ENCODE measurements at regions not wholly inside any gene's neighbourhood (a gene's known extent, or its start where the extent isn't known, plus 50 kb on each side); places are given as distances from the start of the nearest gene placed in this dataset.

- Histone ChIP-seq H3K9ac (ENCODE audit: insufficient read depth in 1 of 2, low read depth in 2 of 2, low read length in 2 of 2) (no peak overlapping the region), H3K9me3 (replicated peaks; ENCODE audit: control insufficient read depth, insufficient read depth, low read depth, low read length) (no peaks in the 10 kb centered on the region), H3K9me1 (ENCODE audit: control insufficient read depth, insufficient read depth, low read length) (no peaks in the 10 kb centered on the region), H3K4me1 (replicated peaks in 1 of 2; ENCODE audit: control insufficient read depth in 2 of 2, insufficient read depth in 2 of 2, low read length in 2 of 2) (peaks cover 0 to 5% of the 10 kb centered on the region in 2 experiments; a peak in 3 of 5 replicates), H4K20me1 (replicated peaks; ENCODE audit: control insufficient read depth, insufficient read depth, low read length) (no peaks in the 10 kb centered on the region), H3K4me2 (ENCODE audit: insufficient read depth, low read length) (no peak overlapping the region), H3K4me3 (no peak overlapping the region), H2AFZ (ENCODE audit: low read depth, low read length) (peak overlapping the region; percentile 45; the same call in 1 of the 2 replicates), H3K27me3 (ENCODE audit: control insufficient read depth in 2 of 2, insufficient read depth in 2 of 2, low read length in 2 of 2) (no peaks in the 10 kb centered on the region), H3K79me2 (ENCODE audit: control insufficient read depth, insufficient read depth, low read length) (no peaks in the 10 kb centered on the region), H3K36me3 (ENCODE audit: control insufficient read depth, insufficient read depth, low read length) (no peaks in the 10 kb centered on the region), H3K27ac (ENCODE audit: extremely low read depth, low read depth, low read length) (peak overlapping the region; percentile 62; the same call in 1 of the 3 replicates)
- in situ Hi-C loops (cut with MboI), result no loop called here
- 0% methylated on average over 3 of the region's 3 CpGs for WGBS (ENCODE audit: insufficient coverage, low coverage, missing lambda C conversion rate)
- DNase-seq (ENCODE audit: extremely low read depth in 1 of 4, low spot score in 3 of 4) (peak in 1 of 4 experiments; percentile 35), FAIRE-seq (no peak), ATAC-seq (peak; percentile 86)
- POLR2A ChIA-PET, result interaction anchor here (0.6 kb wide), 1 partner anchor 76 kb away, joined by 3 read pairs; the partner anchor contains the start of gene LAS1L
- intact Hi-C loops (cut with micrococcal nuclease), result no loop called here
- no TSS peak for BruUV-seq (replicated peaks)
- CTCF ChIA-PET (ENCODE audit: low intra/inter-chr PET ratio), result no interaction called here
- TF ChIP-seq TRIM24 (IDR thresholded peaks at IDR 0.05) (peak; percentile 88 to 92), TAL1 (IDR thresholded peaks at IDR 0.05) (0 out of 2 replicates have a peak, but pooled peaks have one; percentile 27), BRD9 (IDR thresholded peaks at IDR 0.05; ENCODE audit: low read depth, partially characterized antibody) (peak; percentile 53), IRF9 (tag; IDR thresholded peaks at IDR 0.05) (peak; percentile 62), SMARCE1 (IDR thresholded peaks at IDR 0.05) (0 out of 2 replicates have a peak, but pooled peaks have one; percentile 15), ETV1 (tag; conservative IDR thresholded peaks at IDR 0.05; ENCODE audit: low read depth) (peak; percentile 77), ZNF311 (CRISPR knock-in tag; IDR thresholded peaks at IDR 0.05) (no peak), NBN (IDR thresholded peaks at IDR 0.05; ENCODE audit: low read depth) (peak; percentile 20; the same call in 1 of the 2 replicates), ARID1B (IDR thresholded peaks at IDR 0.05) (peak; percentile 74), NCOR1 (IDR thresholded peaks at IDR 0.05) (peak; percentile 31; the same call in 1 of the 2 replicates), CEBPB (tag; IDR thresholded peaks at IDR 0.05) (peak; percentile 99), POLR2H (tag; IDR thresholded peaks at IDR 0.05; ENCODE audit: low read depth) (peak; percentile 52; the same call in 1 of the 2 replicates), ZNF175 (CRISPR knock-in tag; IDR thresholded peaks at IDR 0.05; ENCODE audit: low read depth) (0 out of 2 replicates have a peak, but pooled peaks have one; percentile 28), LEF1 (IDR thresholded peaks at IDR 0.05) (peak; percentile 65; the same call in 1 of the 2 replicates), ESRRA (IDR thresholded peaks at IDR 0.05; ENCODE audit: borderline replicate concordance, low read depth) (no peak), CREM (IDR thresholded peaks at IDR 0.05; ENCODE audit: low read depth) (peak; percentile 35; the same call in 1 of the 2 replicates), SMARCA4 (IDR thresholded peaks at IDR 0.05) (peak; percentile 78), CEBPG (CRISPR knock-in tag; IDR thresholded peaks at IDR 0.05) (peak; percentile 89), CEBPG (tag; conservative IDR thresholded peaks at IDR 0.05 in 1 of 2, IDR thresholded peaks at IDR 0.05 in 1 of 2) (peak; percentile 98 to 99), HDAC3 (IDR thresholded peaks at IDR 0.05; ENCODE audit: borderline replicate concordance, partially characterized antibody) (no peak), RCOR1 (IDR thresholded peaks at IDR 0.05; ENCODE audit: borderline replicate concordance in 1 of 2, low read depth in 2 of 2, low read length in 2 of 2) (0 out of 4 replicates have a peak, but pooled peaks of 1 of the 2 experiments have one; percentile 4), GABPA (tag; conservative IDR thresholded peaks at IDR 0.05; ENCODE audit: low read depth) (peak; percentile 50), DPF2 (IDR thresholded peaks at IDR 0.05) (peak; percentile 74), HMBOX1 (IDR thresholded peaks at IDR 0.05) (peak; percentile 34; the same call in 1 of the 2 replicates), TCF3 (CRISPR knock-in tag; IDR thresholded peaks at IDR 0.05) (peak; percentile 50; the same call in 1 of the 2 replicates)
These were observed 57.4 kb upstream of the MSN start for GRCh38 chrX:65610040-65610439.
